Bronchial epithelial cell (primary cell): ENCODE measurements at regions not wholly inside any gene's neighbourhood (a gene's known extent, or its start where the extent isn't known, plus 50 kb on each side); places are given as distances from the start of the nearest gene placed in this dataset.

ENCODE experiments used
- DNase-seq: peaks from one replicate; pipeline ENCODE4 v3.0.0-alpha.2; 2010; ENCODE audit warnings: low read depth
- FAIRE-seq: peaks from 2 replicates; lab custom pipeline; 2011; peaks lifted over from hg19 to GRCh38; lab: Jason Lieb, UNC
- H3K27me3 ChIP-seq: 2 replicates; pipeline ENCODE4 v1.5.1; 2011; ENCODE audit warnings: low read length; ENCODE audit not compliant: control insufficient read depth, insufficient read depth
- H3K36me3 ChIP-seq: 2 replicates; pipeline ENCODE4 v1.5.1; 2011; ENCODE audit warnings: low read length; ENCODE audit not compliant: control insufficient read depth, insufficient read depth
- H3K4me3 ChIP-seq: 2 replicates; pipeline ENCODE4 v1.5.1; 2011; ENCODE audit warnings: mild to moderate bottlenecking, low read depth, low read length, control low read depth
- CTCF ChIP-seq: IDR thresholded peaks from 2 replicates; pipeline ENCODE4 v1.5.1; 2011; ENCODE audit warnings: mild to moderate bottlenecking, moderate library complexity, low read length, control low read depth, inconsistent platforms; ENCODE audit not compliant: insufficient read depth, severe bottlenecking

DNA sequence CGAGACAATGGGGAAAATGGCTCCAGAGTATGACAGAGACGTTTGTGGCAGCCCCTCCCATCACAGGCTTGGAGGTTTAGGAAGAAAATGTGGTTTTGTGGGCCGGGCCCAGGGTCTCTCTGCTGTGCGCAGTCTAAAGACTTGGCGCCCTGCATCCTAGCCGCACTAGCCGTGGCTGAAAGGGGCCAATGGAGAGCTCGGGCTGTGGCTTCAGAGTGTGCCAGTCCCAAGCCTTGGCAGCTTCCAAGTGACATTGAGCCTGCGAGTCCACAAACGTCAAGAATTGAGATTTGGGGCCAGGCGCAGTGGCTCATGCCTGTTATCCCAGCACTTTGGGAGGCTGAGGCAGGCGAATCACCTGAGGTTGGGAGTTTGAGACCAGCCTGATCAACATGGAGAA, 513.1 kb downstream of the PCDH17 start:
- no peak overlapping the region for H3K4me3 ChIP-seq

GRCh38 chr13:58151452-58151851, 519.9 kb downstream of the PCDH17 start:
- Histone ChIP-seq H3K4me3 (no peak overlapping the region), H3K36me3 (no peaks in the 10 kb centered on the region), H3K27me3 (no peaks in the 10 kb centered on the region)
- no peak for FAIRE-seq
- no peak for DNase-seq
- no peak for TF ChIP-seq CTCF

More for the DNA sequence above, 513.1 kb downstream of the PCDH17 start:
- no peak for TF ChIP-seq CTCF
- FAIRE-seq, result no peak
- Histone ChIP-seq H3K27me3 (no peaks in the 10 kb centered on the region), H3K36me3 (no peaks in the 10 kb centered on the region)
- DNase-seq, result no peak

GRCh38 chr13:58160980-58161379, 529.4 kb downstream of the PCDH17 start:
- no peak for FAIRE-seq
- no peak for TF ChIP-seq CTCF
- Histone ChIP-seq H3K27me3 (no peaks in the 10 kb centered on the region), H3K4me3 (no peak overlapping the region), H3K36me3 (no peaks in the 10 kb centered on the region)
- no peak for DNase-seq

- H3K4me3 ChIP-seq, result no peak overlapping the region
- no peaks in the 10 kb centered on the region for H3K27me3 ChIP-seq
- no peaks in the 10 kb centered on the region for H3K36me3 ChIP-seq
- TF ChIP-seq CTCF, result no peak
- no peak for DNase-seq
- no peak for FAIRE-seq
These were observed 534.1 kb downstream of the PCDH17 start for GRCh38 chr13:58165617-58166016.

GRCh38 chr13:58181111-58181510, 549.6 kb downstream of the PCDH17 start:
- FAIRE-seq, result no peak
- Histone ChIP-seq H3K27me3 (no peaks in the 10 kb centered on the region), H3K4me3 (no peak overlapping the region), H3K36me3 (no peaks in the 10 kb centered on the region)
- no peak for TF ChIP-seq CTCF
- DNase-seq, result no peak

DNA sequence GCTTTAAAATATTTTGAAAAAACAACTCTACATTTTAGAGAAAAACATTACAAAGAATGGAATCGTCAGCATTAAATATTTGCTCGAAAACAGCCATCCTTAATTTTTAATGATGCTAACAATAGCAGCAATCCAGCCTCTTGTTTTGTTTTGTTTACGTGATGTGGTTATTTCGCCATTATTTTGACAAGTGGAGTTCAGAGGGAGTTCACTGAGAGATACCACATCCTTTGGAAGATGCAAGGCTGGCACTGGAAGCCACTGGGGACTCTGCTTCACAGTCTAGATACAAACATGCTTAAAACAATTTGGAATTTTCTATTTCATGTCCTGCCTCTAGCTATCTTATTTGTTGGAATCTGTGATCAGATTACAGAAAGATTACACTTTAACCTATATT, 556.3 kb downstream of the PCDH17 start:
- H3K36me3 ChIP-seq, result no peaks in the 10 kb centered on the region
- H3K4me3 ChIP-seq, result no peak overlapping the region
- TF ChIP-seq CTCF, result no peak
- DNase-seq, result no peak
- no peaks in the 10 kb centered on the region for H3K27me3 ChIP-seq
- FAIRE-seq, result no peak
